BLaER1 treated with 17β-estradiol and CSF1 and Interleukin-3, amounts not matched to agents 10 nM and 100 nM (cell line): ENCODE measurements at regions not wholly inside any gene's neighbourhood (a gene's known extent, or its start where the extent isn't known, plus 50 kb on each side); places are given as distances from the start of the nearest gene placed in this dataset.
A peak's percentile ranks its signal among the peaks of the same experiment; 100 is the strongest.
"Not testable (repeated sequence)": the region's sequence is repeated elsewhere in the genome, so short reads cannot be mapped to it uniquely, and the experiment has no call there.

ENCODE experiments used
- H3K27ac ChIP-seq, 11 experiments: shearing (Covaris generic); formaldehyde crosslinking; 2 replicates each; pipeline ENCODE4 v1.8.1; 2022
- H3K27me3 ChIP-seq, 11 experiments: shearing (Covaris generic); formaldehyde crosslinking; 2 replicates each; pipeline ENCODE4 v1.8.1; 2022
- H3K36me3 ChIP-seq, 11 experiments: shearing (Covaris generic); formaldehyde crosslinking; 2 replicates each; pipeline ENCODE4 v1.8.1; 2022
- H3K4me1 ChIP-seq, 10 experiments: shearing (Covaris generic); formaldehyde crosslinking; 2 replicates each; pipeline ENCODE4 v1.8.1; 2022
- H3K4me2 ChIP-seq, 11 experiments: shearing (Covaris generic); formaldehyde crosslinking; 2 replicates each; pipeline ENCODE4 v1.8.1; 2022
- H3K4me3 ChIP-seq, 10 experiments: shearing (Covaris generic); formaldehyde crosslinking; 2 replicates each; pipeline ENCODE4 v1.8.1; 2022
- H3K9ac ChIP-seq, 11 experiments: shearing (Covaris generic); formaldehyde crosslinking; 2 replicates each; pipeline ENCODE4 v1.8.1; 2022
- H3K9me3 ChIP-seq, 11 experiments: shearing (Covaris generic); formaldehyde crosslinking; replicated peaks in 1 of 11; 2 replicates each; pipeline ENCODE4 v1.8.1; 2022
- H4K20me1 ChIP-seq, 11 experiments: shearing (Covaris generic); formaldehyde crosslinking; 2 replicates each; pipeline ENCODE4 v1.8.1; 2022
- Cebpa-rat ChIP-seq, 11 experiments: shearing (Covaris generic); IDR thresholded peaks; 2 replicates each; pipeline ENCODE4 v1.8.1; 2022

- Histone ChIP-seq H3K9me3 (no peaks in the 10 kb centered on the region), H3K27ac (no peak overlapping the region), H4K20me1 (no peaks in the 10 kb centered on the region), H3K27me3 (no peaks in the 10 kb centered on the region), H3K4me1 (no peaks in the 10 kb centered on the region), H3K36me3 (no peaks in the 10 kb centered on the region), H3K4me2 (no peak overlapping the region), H3K4me3 (no peak overlapping the region), H3K9ac (no peak overlapping the region)
- no peak for TF ChIP-seq Cebpa-rat (IDR thresholded peaks at IDR 0.05)
These were observed 56.3 kb upstream of the PRDM9 start for GRCh38 chr5:23451156-23451555.

DNA sequence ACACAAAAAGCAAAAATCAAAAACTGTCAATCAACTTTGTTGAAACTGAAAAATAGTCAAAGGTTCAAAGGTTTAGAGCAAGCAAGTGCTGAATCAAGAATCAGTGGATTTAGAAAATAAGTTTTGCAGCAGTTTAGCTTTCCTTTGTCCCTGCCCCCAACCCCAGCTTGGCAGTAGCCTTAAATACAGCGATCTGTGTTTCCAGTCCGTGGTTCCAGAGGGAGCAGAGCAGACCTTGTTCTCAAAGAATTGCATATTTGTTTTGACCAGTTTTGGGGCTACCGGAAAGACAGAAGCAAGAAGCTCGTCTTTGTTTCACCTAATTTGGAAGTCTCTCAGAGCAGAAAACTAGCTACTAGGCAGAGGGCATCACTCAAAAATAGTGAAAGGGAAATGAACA is 57.2 kb upstream of the PRDM9 start:
- H3K4me2 ChIP-seq, result no peak overlapping the region
- no peaks in the 10 kb centered on the region for H4K20me1 ChIP-seq
- H3K4me1 ChIP-seq, result no peaks in the 10 kb centered on the region
- H3K36me3 ChIP-seq, result no peaks in the 10 kb centered on the region
- TF ChIP-seq Cebpa-rat (IDR thresholded peaks at IDR 0.05), result no peak
- no peaks in the 10 kb centered on the region for H3K9me3 ChIP-seq
- H3K4me3 ChIP-seq, result no peak overlapping the region
- H3K27me3 ChIP-seq, result no peaks in the 10 kb centered on the region
- no peak overlapping the region for H3K27ac ChIP-seq
- no peak overlapping the region for H3K9ac ChIP-seq

- no peak overlapping the region for H3K4me3 ChIP-seq
- H3K9me3 ChIP-seq, result no peaks in the 10 kb centered on the region
- no peak overlapping the region for H3K4me2 ChIP-seq
- no peaks in the 10 kb centered on the region for H3K27me3 ChIP-seq
- no peak overlapping the region for H3K9ac ChIP-seq
- H4K20me1 ChIP-seq, result no peaks in the 10 kb centered on the region
- TF ChIP-seq Cebpa-rat (IDR thresholded peaks at IDR 0.05), result no peak
- no peak overlapping the region for H3K27ac ChIP-seq
- H3K36me3 ChIP-seq, result no peaks in the 10 kb centered on the region
- no peaks in the 10 kb centered on the region for H3K4me1 ChIP-seq
These were observed 58.8 kb upstream of the PRDM9 start for GRCh38 chr5:23448627-23449026.

GRCh38 chr5:23446424-23446823 is 61.0 kb upstream of the PRDM9 start:
- H3K9ac ChIP-seq, result no peak overlapping the region
- no peaks in the 10 kb centered on the region for H3K36me3 ChIP-seq
- no peak for TF ChIP-seq Cebpa-rat (IDR thresholded peaks at IDR 0.05)
- H4K20me1 ChIP-seq, result no peaks in the 10 kb centered on the region
- no peaks in the 10 kb centered on the region for H3K4me1 ChIP-seq
- H3K4me3 ChIP-seq, result no peak overlapping the region
- no peak overlapping the region for H3K4me2 ChIP-seq
- H3K27ac ChIP-seq, result no peak overlapping the region
- no peaks in the 10 kb centered on the region for H3K27me3 ChIP-seq
- H3K9me3 ChIP-seq, result no peaks in the 10 kb centered on the region

- no peaks in the 10 kb centered on the region for H3K4me1 ChIP-seq
- H3K4me2 ChIP-seq, result no peak overlapping the region
- no peak overlapping the region for H3K9ac ChIP-seq
- H3K9me3 ChIP-seq, result no peaks in the 10 kb centered on the region
- TF ChIP-seq Cebpa-rat (IDR thresholded peaks at IDR 0.05), result no peak
- no peaks in the 10 kb centered on the region for H3K36me3 ChIP-seq
- H3K4me3 ChIP-seq, result no peak overlapping the region
- H3K27ac ChIP-seq, result no peak overlapping the region
- H4K20me1 ChIP-seq, result no peaks in the 10 kb centered on the region
- no peaks in the 10 kb centered on the region for H3K27me3 ChIP-seq
These were observed 61.8 kb upstream of the PRDM9 start for GRCh38 chr5:23445573-23445972.

GRCh38 chr5:23440703-23441102 is 66.7 kb upstream of the PRDM9 start:
- TF ChIP-seq Cebpa-rat (IDR thresholded peaks at IDR 0.05), result no peak
- Histone ChIP-seq H3K36me3 (no peaks in the 10 kb centered on the region), H3K4me3 (no peak overlapping the region), H3K27me3 (no peaks in the 10 kb centered on the region), H3K4me2 (no peak overlapping the region), H3K9me3 (no peaks in the 10 kb centered on the region), H3K9ac (no peak overlapping the region), H3K27ac (no peak overlapping the region), H4K20me1 (no peaks in the 10 kb centered on the region), H3K4me1 (no peaks in the 10 kb centered on the region)

DNA sequence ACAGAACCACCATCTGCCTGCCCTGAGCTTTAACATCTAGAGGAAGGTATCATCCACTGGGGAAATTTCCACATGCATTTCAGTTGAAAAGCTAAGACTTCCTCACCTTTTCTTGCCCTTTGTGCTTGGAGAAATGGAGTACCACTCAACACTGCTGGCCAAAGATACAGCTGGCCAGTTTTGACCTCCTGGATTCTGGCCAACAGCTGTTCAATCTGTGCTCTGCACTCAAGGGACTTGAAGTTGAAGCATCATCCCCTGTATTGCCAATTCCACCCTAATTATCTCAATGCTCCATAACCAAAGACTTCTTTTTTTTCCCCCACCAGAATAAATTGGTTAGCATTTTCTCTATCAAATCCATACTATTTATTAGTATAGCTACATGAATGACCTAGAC is 70.4 kb upstream of the PRDM9 start:
- H4K20me1 ChIP-seq, result no peaks in the 10 kb centered on the region
- peaks cover 0 to 4% (median 0%) of the 10 kb centered on the region in 11 experiments; a peak in 1 of 22 replicates for H3K9me3 ChIP-seq
- no peaks in the 10 kb centered on the region for H3K27me3 ChIP-seq
- no peak overlapping the region for H3K9ac ChIP-seq
- no peak for TF ChIP-seq Cebpa-rat (IDR thresholded peaks at IDR 0.05)
- H3K27ac ChIP-seq, result no peak overlapping the region
- H3K4me3 ChIP-seq, result no peak overlapping the region
- no peaks in the 10 kb centered on the region for H3K4me1 ChIP-seq
- no peaks in the 10 kb centered on the region for H3K36me3 ChIP-seq
- H3K4me2 ChIP-seq, result no peak overlapping the region

DNA sequence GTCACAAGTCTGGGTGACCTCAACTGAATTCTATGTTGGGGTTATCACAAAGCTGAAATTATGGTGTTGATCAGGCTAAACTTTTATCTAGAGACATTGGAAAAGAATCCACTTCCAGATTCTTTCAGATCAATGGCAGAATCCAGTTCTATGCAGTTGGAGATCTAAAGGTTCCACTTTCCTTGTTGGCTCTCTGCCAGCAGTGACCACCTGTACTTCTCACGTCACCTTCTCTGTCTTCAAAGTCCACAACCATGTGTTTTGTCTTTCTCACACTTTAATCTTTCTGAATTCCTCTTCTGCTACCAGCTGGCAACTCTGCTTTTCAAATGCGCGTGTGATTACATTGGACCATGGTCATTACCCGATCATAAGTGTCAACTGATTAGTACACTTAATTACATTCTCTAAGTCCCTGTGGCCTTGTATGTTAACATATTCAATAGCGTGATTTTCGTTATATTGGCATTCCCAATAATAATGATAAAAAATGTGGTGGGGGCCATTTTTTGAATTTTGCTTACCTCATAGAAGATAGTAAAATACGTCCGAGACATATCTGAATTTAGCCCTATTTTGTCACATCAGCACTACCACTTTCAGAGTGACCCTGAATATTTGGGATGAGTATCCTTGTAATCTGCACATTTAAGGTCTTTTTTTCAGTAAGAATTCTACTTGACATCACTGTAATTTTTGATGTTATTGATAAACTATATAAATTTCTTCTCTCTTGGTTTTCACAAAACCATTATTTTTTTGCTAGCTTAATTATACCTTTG is 73.7 kb upstream of the PRDM9 start:
- Histone ChIP-seq H3K4me2 (no peak overlapping the region), H3K9me3 (peaks cover 0 to 4% (median 0%) of the 10 kb centered on the region in 11 experiments; a peak in 1 of 22 replicates), H3K27me3 (no peaks in the 10 kb centered on the region), H4K20me1 (no peaks in the 10 kb centered on the region), H3K4me3 (no peak overlapping the region), H3K27ac (no peak overlapping the region), H3K36me3 (no peaks in the 10 kb centered on the region), H3K9ac (no peak overlapping the region), H3K4me1 (no peaks in the 10 kb centered on the region)
- no peak for TF ChIP-seq Cebpa-rat (IDR thresholded peaks at IDR 0.05)

- peaks cover 0 to 2% (median 0%) of the 10 kb centered on the region in 11 experiments; a peak in 1 of 22 replicates for H3K9me3 ChIP-seq
- no peaks in the 10 kb centered on the region for H3K27me3 ChIP-seq
- H3K36me3 ChIP-seq, result no peaks in the 10 kb centered on the region
- no peaks in the 10 kb centered on the region for H3K4me1 ChIP-seq
- no peak overlapping the region for H3K27ac ChIP-seq
- no peak overlapping the region for H3K4me3 ChIP-seq
- no peak overlapping the region for H3K9ac ChIP-seq
- H4K20me1 ChIP-seq, result no peaks in the 10 kb centered on the region
- H3K4me2 ChIP-seq, result no peak overlapping the region
- TF ChIP-seq Cebpa-rat (IDR thresholded peaks at IDR 0.05), result 0 out of 22 replicates have a peak, but pooled peaks of 1 of the 11 experiments have one; percentile 48
These were observed 78.7 kb upstream of the PRDM9 start for GRCh38 chr5:23428705-23429104.

- H3K4me3 ChIP-seq, H3K27me3 ChIP-seq, H3K9me3 ChIP-seq, H3K4me2 ChIP-seq, H3K27ac ChIP-seq, H3K36me3 ChIP-seq, H3K9ac ChIP-seq, H3K4me1 ChIP-seq, H4K20me1 ChIP-seq: not testable (repeated sequence)
These were observed 87.2 kb upstream of the PRDM9 start for GRCh38 chr5:23420214-23420613.
